ENCODE measurements at regions not wholly inside any gene's neighbourhood (a gene's known extent, or its start where the extent isn't known, plus 50 kb on each side); places are given as distances from the start of the nearest gene placed in this dataset.

DNA sequence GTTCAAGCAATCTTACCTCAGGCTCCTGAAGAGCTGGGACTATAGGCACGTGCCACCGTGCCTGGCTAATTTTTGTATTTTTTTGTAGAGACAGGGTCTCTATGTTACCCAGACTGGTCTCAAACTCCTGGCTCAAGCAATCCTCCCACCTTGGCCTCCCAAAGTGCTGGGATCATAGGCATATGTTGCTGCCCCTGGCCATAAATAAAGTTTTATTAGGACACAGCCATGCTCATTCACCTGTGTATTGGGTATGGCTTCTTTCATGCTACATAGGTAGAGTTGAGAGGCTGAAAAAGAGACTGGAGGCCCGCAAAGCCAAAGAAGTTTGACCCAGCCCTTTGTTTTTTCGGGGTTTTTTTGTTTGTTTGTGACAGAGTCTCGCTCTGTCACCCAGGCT, 61.7 kb upstream of the NCOR2 start:
- Histone ChIP-seq H4K20me1 (ENCODE audit: insufficient read depth, poor library complexity, severe bottlenecking) (no peaks in the 10 kb centered on the region), H3K36me3 (replicated peaks; ENCODE audit: insufficient read depth, low read depth) (no peaks in the 10 kb centered on the region), H3K9me3 (ENCODE audit: low read depth) (no peaks in the 10 kb centered on the region), H3K79me2 (no peaks in the 10 kb centered on the region), H3K27me3 (no peaks in the 10 kb centered on the region), H3K9me2 (replicated peaks; ENCODE audit: insufficient read depth) (no peaks in the 10 kb centered on the region), H3K27ac (no peak overlapping the region), H3K4me3 (no peak overlapping the region), H2AFZ (no peak overlapping the region), H3K4me2 (no peak overlapping the region), H3K4me1 (ENCODE audit: insufficient read depth) (peaks cover 32% of the 10 kb centered on the region)
- no peak for DNase-seq (ENCODE audit: low spot score)
- TF ChIP-seq EZH2 (IDR thresholded peaks at IDR 0.05; ENCODE audit: borderline replicate concordance) = no peak
- TF ChIP-seq EZH2phosphoT487 (IDR thresholded peaks at IDR 0.05; ENCODE audit: low read depth, severe bottlenecking, unreplicated experiment) = no peak
- WGBS (ENCODE audit: low lambda C conversion rate, missing lambda C conversion rate) = 92% methylated on average over 5 of the region's 5 CpGs

GRCh38 chr12:124627956-124628355, 60.5 kb upstream of the NCOR2 start:
- H3K9me3 ChIP-seq (ENCODE audit: low read depth) = no peaks in the 10 kb centered on the region
- H3K4me2 ChIP-seq = no peak overlapping the region
- H3K36me3 ChIP-seq (replicated peaks; ENCODE audit: insufficient read depth, low read depth) = no peaks in the 10 kb centered on the region
- WGBS (ENCODE audit: low lambda C conversion rate, missing lambda C conversion rate) = 95% methylated on average over 3 of the region's 3 CpGs
- H3K4me1 ChIP-seq (ENCODE audit: insufficient read depth) = peaks cover 30% of the 10 kb centered on the region
- no peaks in the 10 kb centered on the region for H3K79me2 ChIP-seq
- H3K27me3 ChIP-seq = no peaks in the 10 kb centered on the region
- no peak overlapping the region for H3K27ac ChIP-seq
- no peak overlapping the region for H2AFZ ChIP-seq
- TF ChIP-seq EZH2 (IDR thresholded peaks at IDR 0.05; ENCODE audit: borderline replicate concordance) (no peak), EZH2phosphoT487 (IDR thresholded peaks at IDR 0.05; ENCODE audit: low read depth, severe bottlenecking, unreplicated experiment) (no peak)
- TF ChIP-seq, protein P1, sequence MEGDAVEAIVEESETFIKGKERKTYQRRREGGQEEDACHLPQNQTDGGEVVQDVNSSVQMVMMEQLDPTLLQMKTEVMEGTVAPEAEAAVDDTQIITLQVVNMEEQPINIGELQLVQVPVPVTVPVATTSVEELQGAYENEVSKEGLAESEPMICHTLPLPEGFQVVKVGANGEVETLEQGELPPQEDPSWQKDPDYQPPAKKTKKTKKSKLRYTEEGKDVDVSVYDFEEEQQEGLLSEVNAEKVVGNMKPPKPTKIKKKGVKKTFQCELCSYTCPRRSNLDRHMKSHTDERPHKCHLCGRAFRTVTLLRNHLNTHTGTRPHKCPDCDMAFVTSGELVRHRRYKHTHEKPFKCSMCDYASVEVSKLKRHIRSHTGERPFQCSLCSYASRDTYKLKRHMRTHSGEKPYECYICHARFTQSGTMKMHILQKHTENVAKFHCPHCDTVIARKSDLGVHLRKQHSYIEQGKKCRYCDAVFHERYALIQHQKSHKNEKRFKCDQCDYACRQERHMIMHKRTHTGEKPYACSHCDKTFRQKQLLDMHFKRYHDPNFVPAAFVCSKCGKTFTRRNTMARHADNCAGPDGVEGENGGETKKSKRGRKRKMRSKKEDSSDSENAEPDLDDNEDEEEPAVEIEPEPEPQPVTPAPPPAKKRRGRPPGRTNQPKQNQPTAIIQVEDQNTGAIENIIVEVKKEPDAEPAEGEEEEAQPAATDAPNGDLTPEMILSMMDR (IDR thresholded peaks at IDR 0.05; ENCODE audit: poor library complexity) = no peak
- DNase-seq (ENCODE audit: low spot score) = no peak
- no peaks in the 10 kb centered on the region for H4K20me1 ChIP-seq (ENCODE audit: insufficient read depth, poor library complexity, severe bottlenecking)
- no peak overlapping the region for H3K4me3 ChIP-seq
- no peaks in the 10 kb centered on the region for H3K9me2 ChIP-seq (replicated peaks; ENCODE audit: insufficient read depth)

- no peaks in the 10 kb centered on the region for H3K9me3 ChIP-seq (ENCODE audit: low read depth)
- H3K79me2 ChIP-seq = no peaks in the 10 kb centered on the region
- H3K27ac ChIP-seq = peak overlapping the region; percentile 77
- H3K9me2 ChIP-seq (replicated peaks; ENCODE audit: insufficient read depth) = no peaks in the 10 kb centered on the region
- TF ChIP-seq, protein P1 (IDR thresholded peaks at IDR 0.05; ENCODE audit: poor library complexity) = no peak
- TF ChIP-seq EZH2phosphoT487 (IDR thresholded peaks at IDR 0.05; ENCODE audit: low read depth, severe bottlenecking, unreplicated experiment) = no peak
- TF ChIP-seq EZH2 (IDR thresholded peaks at IDR 0.05; ENCODE audit: borderline replicate concordance) = no peak
- H3K4me2 ChIP-seq = no peak overlapping the region
- H3K27me3 ChIP-seq = no peaks in the 10 kb centered on the region
- H3K36me3 ChIP-seq (replicated peaks; ENCODE audit: insufficient read depth, low read depth) = no peaks in the 10 kb centered on the region
- peak; percentile 44 for DNase-seq (ENCODE audit: low spot score)
- no peak overlapping the region for H2AFZ ChIP-seq
- no peak overlapping the region for H3K4me3 ChIP-seq
- 76% methylated on average over 5 of the region's 5 CpGs for WGBS (ENCODE audit: low lambda C conversion rate, missing lambda C conversion rate)
- no peaks in the 10 kb centered on the region for H4K20me1 ChIP-seq (ENCODE audit: insufficient read depth, poor library complexity, severe bottlenecking)
- peaks cover 22% of the 10 kb centered on the region for H3K4me1 ChIP-seq (ENCODE audit: insufficient read depth)
Observed at GRCh38 chr12:124626971-124627411, 59.6 kb upstream of the NCOR2 start.

GRCh38 chr12:124625867-124626675, 58.7 kb upstream of the NCOR2 start:
- H4K20me1 ChIP-seq (ENCODE audit: insufficient read depth, poor library complexity, severe bottlenecking) = no peaks in the 10 kb centered on the region
- H3K27ac ChIP-seq = peak overlapping the region; percentile 91
- TF ChIP-seq, protein P1 (IDR thresholded peaks at IDR 0.05; ENCODE audit: poor library complexity) = no peak
- TF ChIP-seq EZH2phosphoT487 (IDR thresholded peaks at IDR 0.05; ENCODE audit: low read depth, severe bottlenecking, unreplicated experiment) = no peak
- no peak for TF ChIP-seq EZH2 (IDR thresholded peaks at IDR 0.05; ENCODE audit: borderline replicate concordance)
- peak overlapping the region; percentile 53 for H3K4me2 ChIP-seq
- H3K9me2 ChIP-seq (replicated peaks; ENCODE audit: insufficient read depth) = no peaks in the 10 kb centered on the region
- no peaks in the 10 kb centered on the region for H3K36me3 ChIP-seq (replicated peaks; ENCODE audit: insufficient read depth, low read depth)
- H3K4me3 ChIP-seq = no peak overlapping the region
- peaks cover 24% of the 10 kb centered on the region for H3K4me1 ChIP-seq (ENCODE audit: insufficient read depth)
- H2AFZ ChIP-seq = no peak overlapping the region
- WGBS (ENCODE audit: low lambda C conversion rate, missing lambda C conversion rate) = 72% methylated on average over 12 of the region's 15 CpGs
- H3K79me2 ChIP-seq = no peaks in the 10 kb centered on the region
- peak; percentile 78 for DNase-seq (ENCODE audit: low spot score)
- H3K27me3 ChIP-seq = no peaks in the 10 kb centered on the region
- no peaks in the 10 kb centered on the region for H3K9me3 ChIP-seq (ENCODE audit: low read depth)

Data from hepatocyte (in vitro differentiated cells).